ENCODE measurements at regions not wholly inside any gene's neighbourhood (a gene's known extent, or its start where the extent isn't known, plus 50 kb on each side); places are given as distances from the start of the nearest gene placed in this dataset.

GRCh38 chr14:100384819-100385813 lies 62.0 kb downstream of the SLC25A47 start (continued):
- peak; percentile 72 for TF ChIP-seq RAD21 (CRISPR knock-in tag; conservative IDR thresholded peaks at IDR 0.05 in 1 of 2, IDR thresholded peaks at IDR 0.05 in 1 of 2)
- no peak for TF ChIP-seq MECOM (CRISPR knock-in tag; IDR thresholded peaks at IDR 0.05)

DNA sequence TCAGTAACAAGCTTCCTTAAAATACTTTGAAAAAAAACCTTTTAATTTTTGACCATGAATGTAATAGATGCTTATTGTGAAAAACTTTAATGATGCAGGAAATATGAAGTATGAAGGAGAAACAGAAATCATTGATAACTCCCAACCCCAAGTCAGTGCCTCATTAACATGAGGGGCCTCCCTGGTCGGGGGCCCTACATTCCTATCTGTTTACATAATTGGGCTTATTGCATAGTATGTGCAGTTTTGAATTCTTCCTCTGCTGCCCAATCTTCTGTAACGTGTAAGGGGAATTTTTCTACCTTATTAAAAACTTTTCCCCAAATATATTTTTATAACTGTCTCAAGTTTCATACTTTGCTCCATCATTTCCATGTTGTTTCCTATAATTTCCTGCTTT lies 63.0 kb downstream of the SLC25A47 start:
- Histone ChIP-seq H3K36me3 (ENCODE audit: control insufficient read depth, insufficient read depth, low read length) (peaks cover 4% of the 10 kb centered on the region; the same call in 1 of the 3 replicates), H3K9me1 (ENCODE audit: control insufficient read depth, insufficient read depth, low read length) (no peaks in the 10 kb centered on the region), H3K27me3 (ENCODE audit: control insufficient read depth in 2 of 2, insufficient read depth in 2 of 2, low read length in 2 of 2) (no peaks in the 10 kb centered on the region), H3K4me1 (replicated peaks in 1 of 2; ENCODE audit: control insufficient read depth in 2 of 2, insufficient read depth in 2 of 2, low read length in 2 of 2) (peaks cover 7 to 23% of the 10 kb centered on the region in 2 experiments; a peak in 4 of 5 replicates), H2AFZ (ENCODE audit: low read depth, low read length) (no peak overlapping the region), H3K4me3 (no peak overlapping the region), H4K20me1 (replicated peaks; ENCODE audit: control insufficient read depth, insufficient read depth, low read length) (no peaks in the 10 kb centered on the region), H3K79me2 (ENCODE audit: control insufficient read depth, insufficient read depth, low read length) (peaks cover 10% of the 10 kb centered on the region; the same call in 2 of the 3 replicates), H3K4me2 (ENCODE audit: insufficient read depth, low read length) (no peak overlapping the region), H3K27ac (ENCODE audit: extremely low read depth, low read depth, low read length) (no peak overlapping the region), H3K9me3 (replicated peaks; ENCODE audit: control insufficient read depth, insufficient read depth, low read depth, low read length) (no peaks in the 10 kb centered on the region), H3K9ac (ENCODE audit: insufficient read depth in 1 of 2, low read depth in 2 of 2, low read length in 2 of 2) (no peak overlapping the region)
- WGBS (ENCODE audit: insufficient coverage, low coverage, missing lambda C conversion rate), result 45% methylated on average over 2 of the region's 2 CpGs
- no peak for TF ChIP-seq PURB (CRISPR knock-in tag; IDR thresholded peaks at IDR 0.05; ENCODE audit: low read depth)
- no peak for TF ChIP-seq POLR3G (IDR thresholded peaks at IDR 0.05; ENCODE audit: extremely low read depth, insufficient read length, insufficient replicate concordance)
- TF ChIP-seq CHCHD3 (CRISPR knock-in tag; IDR thresholded peaks at IDR 0.05), result no peak
- no peak for TF ChIP-seq SETDB1 (IDR thresholded peaks at IDR 0.05; ENCODE audit: low read length)
- TF ChIP-seq, protein P1, sequence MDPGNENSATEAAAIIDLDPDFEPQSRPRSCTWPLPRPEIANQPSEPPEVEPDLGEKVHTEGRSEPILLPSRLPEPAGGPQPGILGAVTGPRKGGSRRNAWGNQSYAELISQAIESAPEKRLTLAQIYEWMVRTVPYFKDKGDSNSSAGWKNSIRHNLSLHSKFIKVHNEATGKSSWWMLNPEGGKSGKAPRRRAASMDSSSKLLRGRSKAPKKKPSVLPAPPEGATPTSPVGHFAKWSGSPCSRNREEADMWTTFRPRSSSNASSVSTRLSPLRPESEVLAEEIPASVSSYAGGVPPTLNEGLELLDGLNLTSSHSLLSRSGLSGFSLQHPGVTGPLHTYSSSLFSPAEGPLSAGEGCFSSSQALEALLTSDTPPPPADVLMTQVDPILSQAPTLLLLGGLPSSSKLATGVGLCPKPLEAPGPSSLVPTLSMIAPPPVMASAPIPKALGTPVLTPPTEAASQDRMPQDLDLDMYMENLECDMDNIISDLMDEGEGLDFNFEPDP (CRISPR knock-in tag; IDR thresholded peaks at IDR 0.05), result no peak
- TF ChIP-seq TCF3 (CRISPR knock-in tag; IDR thresholded peaks at IDR 0.05), result no peak
- ATAC-seq (no peak), FAIRE-seq (no peak), DNase-seq (ENCODE audit: extremely low read depth in 1 of 4, low spot score in 3 of 4) (no peak)
- no TSS peak for BruUV-seq (replicated peaks)
- in situ Hi-C loops (cut with MboI) (loop anchor here (5.0 kb wide), 1 partner anchor 261 kb away; no protein-coding TSS in a partner anchor), intact Hi-C loops (cut with micrococcal nuclease) (loop anchor here (5.0 to 10.0 kb wide), 2 partner anchors 36 to 59 kb away; no protein-coding TSS in a partner anchor)
- ChIA-PET POLR2A (interaction anchor here (0.9 to 1.3 kb wide), 3 partner anchors 18 to 270 kb away, joined by 4 read pairs; no protein-coding TSS in a partner anchor), CTCF (ENCODE audit: low intra/inter-chr PET ratio) (interaction anchor here (3.3 kb wide), 1 partner anchor 268 kb away, joined by 28 read pairs; no protein-coding TSS in a partner anchor)
